Esophagus (tissue), 2 donors: ENCODE measurements at regions not wholly inside any gene's neighbourhood (a gene's known extent, or its start where the extent isn't known, plus 50 kb on each side); places are given as distances from the start of the nearest gene placed in this dataset.

Source experiments
- H3K27ac ChIP-seq, 2 donors: one replicate each; pipeline ENCODE4 v1.5.1; 2013; ENCODE audit warnings: low read depth in 2 of 2, mild to moderate bottlenecking in 2 of 2, inconsistent platforms in 1 of 2, low read length in 1 of 2, moderate library complexity in 1 of 2
- H3K27me3 ChIP-seq, 2 donors: one replicate each; pipeline ENCODE4 v1.6.1; 2013; ENCODE audit warnings: low read length in 2 of 2, control low read depth in 1 of 2, mild to moderate bottlenecking in 1 of 2; ENCODE audit not compliant: insufficient read depth in 2 of 2, control insufficient read depth in 1 of 2
- H3K36me3 ChIP-seq, 2 donors: one replicate each; pipeline ENCODE4 v1.6.1; 2013; ENCODE audit warnings: low read length in 1 of 2; ENCODE audit not compliant: control insufficient read depth in 2 of 2, insufficient read depth in 2 of 2
- H3K4me1 ChIP-seq, 2 donors: one replicate each; pipeline ENCODE4 v1.6.1; 2013; ENCODE audit warnings: low read length in 1 of 2; ENCODE audit not compliant: control insufficient read depth in 2 of 2, insufficient read depth in 2 of 2
- H3K4me3 ChIP-seq, 2 donors: one replicate each; pipeline ENCODE4 v1.5.1; 2013; ENCODE audit warnings: low read length in 2 of 2, mild to moderate bottlenecking in 2 of 2, low read depth in 1 of 2, moderate library complexity in 1 of 2
- H3K9me3 ChIP-seq, 2 donors: one replicate each; pipeline ENCODE4 v1.6.1; 2013; ENCODE audit warnings: mild to moderate bottlenecking in 2 of 2, low read depth in 1 of 2, low read length in 1 of 2, moderate library complexity in 1 of 2; ENCODE audit not compliant: control insufficient read depth in 2 of 2, insufficient read depth in 1 of 2
- WGBS, 2 donors: extraction: QIAGEN DNeasy Blood & Tissue Kit; methylation state at CpG; one replicate each; pipeline ENCODE4 v1.1.7; 2013; 5-methylcytosine and 5-hydroxymethylcytosine counted together
- donor health status: healthy with polysubstance abuse.
- donor health status: Bipolar disorder and iron deficiency.

GRCh38 chr14:89651805-89652204, 234.8 kb upstream of the FOXN3 start:
- WGBS, 2 donors, result 88 to 95% methylated on average over 2 of the region's 2 CpGs
- Histone ChIP-seq H3K9me3 (no peaks in the 10 kb centered on the region), H3K4me3 (no peak overlapping the region), H3K27me3 (no peaks in the 10 kb centered on the region), H3K27ac (no peak overlapping the region), H3K36me3 (no peaks in the 10 kb centered on the region), H3K4me1 (no peaks in the 10 kb centered on the region)

DNA sequence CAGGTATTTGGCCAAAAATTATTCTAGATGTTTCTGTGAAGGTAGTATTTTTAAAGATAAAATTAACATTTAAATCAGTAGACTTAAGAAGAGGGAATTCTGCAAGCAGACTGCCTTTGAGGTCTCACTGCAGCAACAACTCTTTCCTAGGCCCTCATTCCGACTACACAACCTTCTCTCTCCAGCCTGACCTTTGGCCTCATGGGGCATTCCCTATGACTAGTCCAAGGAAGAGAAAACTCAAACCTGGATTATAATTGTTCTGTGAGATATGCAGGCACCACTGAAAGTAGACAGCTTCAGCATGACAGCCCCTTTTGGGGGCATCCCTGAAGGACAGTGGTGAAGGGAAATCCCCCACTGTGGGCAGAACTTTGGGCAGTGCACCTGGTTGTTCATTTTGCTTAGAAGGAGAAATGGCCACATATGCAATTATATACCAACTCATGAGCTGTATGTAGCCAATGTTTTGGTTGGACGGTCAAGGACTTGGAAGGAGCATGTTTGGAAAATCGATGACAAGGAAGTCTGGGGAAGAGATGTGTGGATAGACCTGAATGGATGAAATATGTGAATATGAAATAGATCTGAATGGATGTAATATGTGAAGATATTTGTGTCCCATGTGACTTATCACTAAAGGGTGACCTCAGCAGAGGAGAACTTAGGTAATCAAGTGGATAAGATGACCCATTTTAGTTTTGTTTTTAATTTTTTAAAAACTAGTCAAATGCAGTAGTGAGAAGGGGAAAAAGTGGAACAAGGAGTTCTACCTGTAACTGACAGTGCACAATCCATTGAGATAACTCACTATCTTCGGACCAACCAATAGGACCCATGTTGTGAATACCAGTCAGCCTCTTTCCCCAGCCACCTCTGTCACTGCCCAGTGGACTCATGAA, 233.3 kb upstream of the FOXN3 start:
- Histone ChIP-seq H3K4me1 (no peaks in the 10 kb centered on the region), H3K4me3 (no peak overlapping the region), H3K27ac (no peak overlapping the region), H3K9me3 (no peaks in the 10 kb centered on the region), H3K27me3 (no peaks in the 10 kb centered on the region), H3K36me3 (no peaks in the 10 kb centered on the region)
- WGBS, 2 donors, result 92 to 95% methylated on average over 4 of the region's 4 CpGs

DNA sequence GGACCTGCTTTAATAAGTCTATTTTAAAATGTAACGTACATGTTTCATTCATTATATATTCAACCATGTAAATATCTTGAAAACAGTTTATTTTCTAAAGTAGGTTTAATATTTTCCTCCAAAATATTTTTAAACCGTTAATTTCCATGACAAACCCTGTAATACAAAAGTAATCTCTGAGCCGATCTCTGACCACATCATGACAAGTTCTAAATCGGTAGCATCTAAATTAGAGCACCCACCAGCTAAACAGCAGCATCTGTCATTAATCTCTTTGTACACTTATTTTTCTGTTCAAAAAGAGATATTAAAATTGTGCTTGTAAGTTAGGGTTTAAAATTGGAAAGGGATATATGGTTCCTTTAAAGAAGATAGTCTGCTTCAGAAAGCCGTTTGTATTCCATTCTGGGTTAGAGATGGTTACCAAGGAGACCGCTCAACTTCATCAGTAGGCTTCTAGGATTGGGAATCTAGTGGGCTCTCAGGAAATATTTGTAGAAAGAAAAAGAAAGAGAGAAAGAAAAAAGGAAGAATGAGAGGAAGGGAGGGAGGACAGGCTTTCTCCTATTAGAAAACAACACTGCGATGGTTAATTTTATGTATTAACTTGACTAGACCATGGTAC, 232.5 kb upstream of the FOXN3 start:
- Histone ChIP-seq H3K9me3 (no peaks in the 10 kb centered on the region), H3K36me3 (no peaks in the 10 kb centered on the region), H3K4me1 (no peaks in the 10 kb centered on the region), H3K27me3 (no peaks in the 10 kb centered on the region), H3K27ac (no peak overlapping the region), H3K4me3 (no peak overlapping the region)
- 87% methylated on average over 7 of the region's 7 CpGs for WGBS, 2 donors

- Histone ChIP-seq H3K9me3 (no peaks in the 10 kb centered on the region), H3K4me1 (no peaks in the 10 kb centered on the region), H3K4me3 (no peak overlapping the region), H3K27me3 (no peaks in the 10 kb centered on the region), H3K27ac (no peak overlapping the region), H3K36me3 (no peaks in the 10 kb centered on the region)
- 79 to 90% methylated on average over 5 of the region's 5 CpGs for WGBS, 2 donors
Measured at GRCh38 chr14:89648924-89649323, 231.9 kb upstream of the FOXN3 start.

DNA sequence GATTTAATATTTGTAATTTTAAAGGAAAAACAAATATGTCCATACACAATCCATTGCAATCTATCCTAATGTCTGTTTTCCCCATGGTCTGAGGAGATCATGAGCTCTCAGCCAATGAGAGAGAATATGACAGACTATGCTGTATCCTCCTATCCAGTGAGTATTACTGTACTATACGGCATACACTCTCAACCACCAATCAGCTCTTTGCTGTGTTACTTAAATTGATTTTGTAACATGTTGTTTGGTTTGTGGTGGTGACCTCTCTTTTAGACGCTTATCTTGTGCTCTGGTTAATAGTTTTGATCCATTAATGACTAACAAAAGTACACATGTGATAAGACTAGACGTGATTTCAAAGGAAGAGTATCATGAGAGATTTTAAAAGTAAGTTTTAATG, 231.5 kb upstream of the FOXN3 start:
- 63 to 84% methylated on average over 3 of the region's 3 CpGs for WGBS, 2 donors
- no peaks in the 10 kb centered on the region for H3K9me3 ChIP-seq

DNA sequence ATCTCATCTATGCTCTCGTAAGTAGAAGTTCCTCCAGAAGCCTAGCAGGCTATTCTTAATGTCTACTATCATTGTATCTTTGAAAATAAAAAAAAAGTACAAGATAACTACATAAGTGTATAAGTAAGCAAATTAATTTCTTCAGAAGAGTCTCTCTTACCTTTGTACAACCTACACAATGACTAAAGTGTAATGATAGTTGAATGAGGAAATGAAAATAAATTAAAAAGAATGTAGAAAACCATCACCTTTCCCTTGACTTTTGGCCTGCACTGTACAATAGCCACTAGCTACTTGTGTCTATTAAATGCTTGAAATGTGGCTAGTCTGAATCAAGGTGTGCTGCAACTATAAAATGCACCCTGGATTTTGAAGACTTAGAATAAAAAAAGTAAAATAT, 229.9 kb upstream of the FOXN3 start:
- Histone ChIP-seq H3K36me3 (no peaks in the 10 kb centered on the region), H3K9me3 (no peaks in the 10 kb centered on the region), H3K27ac (no peak overlapping the region), H3K27me3 (no peaks in the 10 kb centered on the region), H3K4me1 (no peaks in the 10 kb centered on the region), H3K4me3 (no peak overlapping the region)
- 96 to 100% methylated on average over 1 of the region's 1 CpG for WGBS, 2 donors

More for the DNA sequence above, 231.5 kb upstream of the FOXN3 start:
- H3K36me3 ChIP-seq, result no peaks in the 10 kb centered on the region
- H3K4me1 ChIP-seq, result no peaks in the 10 kb centered on the region
- no peak overlapping the region for H3K27ac ChIP-seq
- H3K4me3 ChIP-seq, result no peak overlapping the region
- no peaks in the 10 kb centered on the region for H3K27me3 ChIP-seq

DNA sequence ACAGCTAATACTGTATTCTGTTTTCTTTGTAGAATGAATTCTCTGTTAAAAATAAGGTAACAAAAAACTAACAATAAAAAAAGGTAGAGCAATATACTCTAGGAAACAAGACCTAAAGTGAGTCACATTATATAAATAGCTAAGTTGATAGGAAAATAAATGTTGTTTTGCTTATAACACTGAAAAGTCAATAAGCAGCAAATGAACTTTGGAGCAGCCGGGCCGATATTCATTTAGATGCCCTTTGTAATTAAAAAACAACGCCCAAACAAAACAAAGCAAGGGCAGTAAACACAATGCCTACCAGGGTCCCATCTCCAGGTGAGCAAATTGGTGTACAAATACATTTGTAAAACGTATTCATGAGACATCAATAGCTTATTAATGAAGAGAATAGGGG, 227.6 kb upstream of the FOXN3 start:
- Histone ChIP-seq H3K4me1 (no peaks in the 10 kb centered on the region), H3K27me3 (no peaks in the 10 kb centered on the region), H3K9me3 (no peaks in the 10 kb centered on the region), H3K36me3 (no peaks in the 10 kb centered on the region), H3K4me3 (no peak overlapping the region), H3K27ac (no peak overlapping the region)
- WGBS, 2 donors, result 79 to 94% methylated on average over 4 of the region's 4 CpGs

DNA sequence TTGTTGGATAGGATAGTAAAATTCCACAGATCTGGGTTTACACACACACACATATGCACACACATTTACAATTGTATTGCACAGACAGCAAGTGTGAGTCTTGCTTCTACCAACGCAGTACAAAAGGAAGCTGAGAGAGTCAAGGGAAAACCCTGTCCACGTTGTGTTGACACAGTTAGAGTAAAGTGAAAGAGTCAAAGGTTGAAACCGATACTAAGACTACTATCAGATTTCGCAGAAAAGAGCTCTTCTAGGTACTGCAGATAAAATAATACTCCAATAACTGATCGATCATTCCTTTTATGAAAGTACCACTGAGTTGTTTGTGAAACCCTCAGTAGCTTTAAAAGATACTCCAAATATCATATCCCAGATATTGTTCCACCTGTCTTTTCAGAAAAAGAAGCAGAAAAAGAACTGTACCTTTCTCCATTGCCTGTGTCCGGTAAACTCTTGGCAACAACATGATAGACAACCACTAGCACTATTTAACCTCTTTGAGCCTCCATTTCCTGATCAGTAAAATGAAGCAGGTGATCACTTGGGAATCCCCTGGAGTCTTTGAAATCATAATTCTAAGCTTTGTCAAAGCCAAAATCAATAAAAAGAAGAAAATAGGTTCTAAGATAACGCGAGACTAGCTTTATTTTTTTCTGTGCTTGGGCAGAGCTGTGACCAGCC, 224.6 kb upstream of the FOXN3 start:
- Histone ChIP-seq H3K27ac (no peak overlapping the region), H3K4me1 (no peaks in the 10 kb centered on the region), H3K27me3 (no peaks in the 10 kb centered on the region), H3K4me3 (no peak overlapping the region), H3K9me3 (no peaks in the 10 kb centered on the region), H3K36me3 (no peaks in the 10 kb centered on the region)
- 56 to 67% methylated on average over 8 of the region's 8 CpGs for WGBS, 2 donors

- Histone ChIP-seq H3K36me3 (no peaks in the 10 kb centered on the region), H3K4me3 (no peak overlapping the region), H3K9me3 (no peaks in the 10 kb centered on the region), H3K4me1 (no peaks in the 10 kb centered on the region), H3K27me3 (no peaks in the 10 kb centered on the region), H3K27ac (no peak overlapping the region)
- 86 to 89% methylated on average over 2 of the region's 2 CpGs for WGBS, 2 donors
Measured at GRCh38 chr14:89640141-89640540, 223.1 kb upstream of the FOXN3 start.
